Colonic mucosa (tissue), 4 donors: ENCODE measurements at regions not wholly inside any gene's neighbourhood (a gene's known extent, or its start where the extent isn't known, plus 50 kb on each side); places are given as distances from the start of the nearest gene placed in this dataset.
"Not testable (repeated sequence)": the region's sequence is repeated elsewhere in the genome, so short reads cannot be mapped to it uniquely, and the experiment has no call there.

Experiments
- DNase-seq: peaks from one replicate; pipeline ENCODE4 v3.0.0-alpha.2; 2020
- H3K27ac ChIP-seq: fragments of 200-600 bp; one replicate; pipeline ENCODE4 v1.8.0; 2021
- H3K27me3 ChIP-seq: fragments of 200-600 bp; one replicate; pipeline ENCODE4 v1.8.0; 2021
- H3K36me3 ChIP-seq: fragments of 200-600 bp; one replicate; pipeline ENCODE4 v1.8.0; 2021
- H3K4me1 ChIP-seq: fragments of 200-600 bp; one replicate; pipeline ENCODE4 v1.8.0; 2021; ENCODE audit warnings: mild to moderate bottlenecking
- H3K4me3 ChIP-seq: fragments of 200-600 bp; one replicate; pipeline ENCODE4 v1.8.0; 2021
- H3K9ac ChIP-seq, 2 donors: one replicate each; pipeline ENCODE4 v1.7.0; 2013; ENCODE audit warnings: control low read depth in 2 of 2, low read depth in 2 of 2, low read length in 2 of 2
- H3K9me3 ChIP-seq: fragments of 200-600 bp; one replicate; pipeline ENCODE4 v1.8.0; 2021
- CTCF ChIP-seq: fragments of 200-600 bp; IDR thresholded peaks from one replicate; pipeline ENCODE4 v1.8.0; 2022; ENCODE audit warnings: antibody characterized with exemption, mild to moderate bottlenecking
- intact Hi-C: fragments of 100-400 bp; cut with DNase I; formaldehyde crosslinking; loops from one replicate; pipeline ENCODE4 v1.14.1; 2022
- donor health status: healthy.
- donor health status: DM: no; HTN: no; CAD: no.
- donor health status: DM: no; HTN: no; CAD: no.

GRCh38 chr1:213419401-213420030 lies 368.5 kb downstream of the RPS6KC1 start:
- Histone ChIP-seq H3K4me1 (no peaks in the 10 kb centered on the region), H3K4me3 (no peak overlapping the region), H3K9me3 (no peaks in the 10 kb centered on the region), H3K9ac (no peak overlapping the region), H3K27ac (no peak overlapping the region), H3K27me3 (no peaks in the 10 kb centered on the region), H3K36me3 (no peaks in the 10 kb centered on the region)
- DNase-seq = no peak
- intact Hi-C loops = no loop called here
- no peak for TF ChIP-seq CTCF

GRCh38 chr1:213421178-213421577 lies 370.1 kb downstream of the RPS6KC1 start:
- H3K27ac ChIP-seq, H3K9me3 ChIP-seq, H3K36me3 ChIP-seq, H3K27me3 ChIP-seq, H3K4me3 ChIP-seq, DNase-seq, H3K4me1 ChIP-seq, H3K9ac ChIP-seq, intact Hi-C loops: not testable (repeated sequence)

- no peak overlapping the region for H3K4me3 ChIP-seq
- no peaks in the 10 kb centered on the region for H3K27me3 ChIP-seq
- intact Hi-C loops = no loop called here
- no peaks in the 10 kb centered on the region for H3K4me1 ChIP-seq
- no peak overlapping the region for H3K27ac ChIP-seq
- H3K9me3 ChIP-seq = no peaks in the 10 kb centered on the region
- TF ChIP-seq CTCF = no peak
- no peak for DNase-seq
- no peak overlapping the region for H3K9ac ChIP-seq
- H3K36me3 ChIP-seq = no peaks in the 10 kb centered on the region
Observed at GRCh38 chr1:213423041-213423440, 372.0 kb downstream of the RPS6KC1 start.

GRCh38 chr1:213423605-213424004 lies 372.6 kb downstream of the RPS6KC1 start:
- H3K9me3 ChIP-seq = no peaks in the 10 kb centered on the region
- no peaks in the 10 kb centered on the region for H3K36me3 ChIP-seq
- intact Hi-C loops = no loop called here
- no peak for DNase-seq
- H3K4me1 ChIP-seq = no peaks in the 10 kb centered on the region
- no peak overlapping the region for H3K27ac ChIP-seq
- no peak for TF ChIP-seq CTCF
- H3K27me3 ChIP-seq = no peaks in the 10 kb centered on the region
- H3K9ac ChIP-seq = no peak overlapping the region
- no peak overlapping the region for H3K4me3 ChIP-seq

GRCh38 chr1:213425376-213426030 lies 374.5 kb downstream of the RPS6KC1 start:
- intact Hi-C loops = no loop called here
- H3K9me3 ChIP-seq = no peaks in the 10 kb centered on the region
- TF ChIP-seq CTCF = no peak
- H3K9ac ChIP-seq = no peak overlapping the region
- H3K27ac ChIP-seq = no peak overlapping the region
- no peak for DNase-seq
- no peaks in the 10 kb centered on the region for H3K27me3 ChIP-seq
- no peaks in the 10 kb centered on the region for H3K36me3 ChIP-seq
- H3K4me1 ChIP-seq = no peaks in the 10 kb centered on the region
- H3K4me3 ChIP-seq = no peak overlapping the region

GRCh38 chr1:213429642-213430041 lies 378.6 kb downstream of the RPS6KC1 start:
- no peak overlapping the region for H3K27ac ChIP-seq
- H3K36me3 ChIP-seq = no peaks in the 10 kb centered on the region
- TF ChIP-seq CTCF = no peak
- no peak for DNase-seq
- H3K9me3 ChIP-seq = no peaks in the 10 kb centered on the region
- H3K9ac ChIP-seq = no peak overlapping the region
- no peaks in the 10 kb centered on the region for H3K27me3 ChIP-seq
- H3K4me3 ChIP-seq = no peak overlapping the region
- no peaks in the 10 kb centered on the region for H3K4me1 ChIP-seq
- intact Hi-C loops = no loop called here
